Activated CD4-positive, alpha-beta T cell treated with anti-CD3 and anti-CD28 coated beads, Interleukin-2, amount 50 U/mL, for 1 hour (primary cell): ENCODE measurements at regions not wholly inside any gene's neighbourhood (a gene's known extent, or its start where the extent isn't known, plus 50 kb on each side); places are given as distances from the start of the nearest gene placed in this dataset.

Source experiments
- DNase-seq: peaks from one replicate; pipeline ENCODE4 v3.0.0-alpha.2; 2020

DNA sequence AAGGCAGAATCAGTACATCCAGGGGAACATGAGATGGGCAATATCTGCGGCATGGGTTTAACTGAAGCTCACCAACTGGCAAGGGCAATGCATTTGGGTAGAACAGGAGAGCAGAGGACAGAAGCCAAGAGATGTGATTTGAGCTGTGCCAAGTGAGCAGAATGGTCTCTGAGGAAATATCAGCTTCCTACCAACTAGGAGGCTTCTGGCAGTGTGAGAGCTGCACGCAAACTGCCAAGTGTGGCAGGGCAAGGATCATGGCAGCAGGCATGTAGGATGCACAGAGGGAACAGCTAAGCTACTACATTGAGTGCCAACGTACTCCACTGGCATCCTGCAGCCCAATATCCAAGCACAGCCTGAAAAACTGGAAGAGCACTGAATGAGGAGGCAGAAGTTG lies 1036.5 kb downstream of the TUSC7 start:
- no peak for DNase-seq

DNA sequence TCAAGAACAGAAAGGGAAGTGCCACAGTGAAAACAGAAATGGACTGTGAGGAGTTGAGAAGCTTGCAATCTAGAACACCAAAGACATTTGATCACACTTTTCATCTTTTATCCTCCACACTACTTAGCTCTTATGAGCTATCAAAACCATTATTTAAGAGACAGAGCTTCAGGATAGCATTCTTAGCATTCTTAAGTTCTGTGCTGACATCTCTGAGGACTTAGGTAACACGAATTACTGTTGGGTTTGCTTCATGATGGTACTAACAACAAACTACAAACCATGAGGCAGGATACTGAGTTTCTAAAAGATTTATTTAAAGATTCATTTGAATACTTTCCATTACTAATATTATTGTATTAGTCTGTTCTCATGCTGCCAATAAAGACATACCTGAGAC lies 1038.6 kb downstream of the TUSC7 start:
- no peak for DNase-seq

DNA sequence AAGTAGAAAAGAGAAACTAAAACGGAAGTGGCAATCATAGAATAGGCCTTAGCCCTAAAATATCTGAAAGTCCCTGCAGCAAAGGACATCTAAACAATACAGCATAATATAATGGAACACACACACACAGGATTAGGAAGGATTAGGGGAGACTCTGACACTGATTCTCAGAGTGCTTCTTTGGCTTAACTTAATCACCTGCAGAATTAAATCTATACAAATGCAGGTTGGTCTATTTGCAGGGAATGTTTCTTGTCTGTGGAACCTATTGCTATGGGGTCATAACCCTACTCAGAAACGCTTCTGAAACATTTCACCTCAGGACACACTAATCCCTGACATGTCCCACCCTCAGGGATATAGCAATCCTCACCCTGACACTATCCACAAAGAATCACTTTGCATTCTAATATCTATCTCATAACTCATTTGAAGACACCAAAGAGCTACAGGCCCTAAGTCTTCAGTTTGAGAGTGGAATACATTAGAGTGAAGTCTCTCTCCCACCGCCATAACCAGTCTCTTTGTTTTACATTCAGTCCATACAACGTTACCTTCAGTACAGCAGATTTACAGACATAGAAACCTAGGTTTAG lies 1041.2 kb downstream of the TUSC7 start:
- DNase-seq, result no peak

DNA sequence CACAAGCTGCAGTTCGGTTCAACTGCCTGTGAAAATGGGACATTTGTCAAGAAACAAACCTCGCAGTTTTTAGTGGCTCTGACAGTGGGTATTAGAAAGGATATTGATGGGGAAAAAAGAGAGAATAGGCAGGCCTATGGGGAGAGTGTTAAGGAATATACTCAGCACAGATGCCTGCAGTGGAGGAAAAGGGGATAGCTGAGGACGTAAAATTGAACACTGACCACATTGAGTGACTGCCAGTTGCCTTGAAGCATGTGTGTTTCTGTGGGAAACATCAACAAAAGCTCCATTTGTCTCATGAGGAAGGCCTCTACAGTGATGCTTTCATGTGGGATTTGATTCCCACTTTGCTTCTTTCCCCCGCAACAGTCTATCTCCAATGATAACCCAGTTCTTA lies 1042.1 kb downstream of the TUSC7 start:
- no peak for DNase-seq

DNA sequence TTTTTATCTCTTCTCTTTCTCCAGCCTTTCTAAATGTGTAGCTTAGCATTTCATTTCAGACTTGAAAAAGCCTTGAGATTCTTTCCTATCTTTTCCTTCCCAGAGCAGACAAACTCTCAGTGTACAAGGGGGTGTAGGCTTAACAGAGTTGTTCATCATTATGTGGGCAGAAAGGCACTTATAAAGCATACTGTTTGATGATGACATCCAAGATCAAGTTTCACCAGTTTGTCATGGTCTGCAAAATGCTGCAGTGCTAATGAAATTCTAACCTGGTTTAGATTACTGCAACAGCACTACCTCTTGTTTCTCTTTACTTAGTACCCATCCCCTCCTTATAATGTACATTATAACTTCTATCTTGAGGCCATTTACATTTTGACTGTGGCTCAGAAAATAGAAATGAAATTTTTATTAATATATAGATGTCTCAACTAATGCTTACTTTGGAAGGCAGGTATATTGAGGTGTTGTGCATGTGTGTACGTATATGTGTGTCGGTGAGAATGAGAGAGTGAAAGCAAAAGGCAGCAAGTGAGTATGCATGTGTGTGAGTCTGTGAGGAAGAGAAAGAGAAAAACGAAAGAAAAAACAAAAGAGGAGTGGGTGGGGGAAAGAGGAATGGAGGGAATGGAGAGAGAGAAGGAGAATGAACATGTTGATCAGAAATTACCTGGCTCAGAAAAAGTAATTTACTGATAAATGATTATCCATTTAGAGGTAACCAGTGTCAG lies 1043.6 kb downstream of the TUSC7 start:
- no peak for DNase-seq

DNA sequence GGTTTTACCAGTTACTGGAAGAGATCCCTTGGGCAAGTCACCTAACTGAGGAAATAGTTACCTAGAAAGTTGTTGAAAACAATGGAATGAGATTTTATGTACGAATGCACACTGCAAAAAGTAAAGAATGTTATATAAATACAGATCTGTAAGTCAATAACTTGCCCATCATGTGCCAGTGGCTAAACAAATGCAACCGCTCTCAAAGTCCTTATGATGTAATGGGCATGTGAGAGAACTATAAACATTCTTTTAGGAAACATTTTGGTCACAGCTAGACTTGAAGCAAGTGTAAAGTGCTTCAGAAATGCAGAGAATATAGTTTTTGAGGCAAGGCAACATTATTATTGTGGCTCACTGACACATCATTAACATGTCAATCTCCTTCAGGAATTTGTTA lies 1044.5 kb downstream of the TUSC7 start:
- no peak for DNase-seq

DNA sequence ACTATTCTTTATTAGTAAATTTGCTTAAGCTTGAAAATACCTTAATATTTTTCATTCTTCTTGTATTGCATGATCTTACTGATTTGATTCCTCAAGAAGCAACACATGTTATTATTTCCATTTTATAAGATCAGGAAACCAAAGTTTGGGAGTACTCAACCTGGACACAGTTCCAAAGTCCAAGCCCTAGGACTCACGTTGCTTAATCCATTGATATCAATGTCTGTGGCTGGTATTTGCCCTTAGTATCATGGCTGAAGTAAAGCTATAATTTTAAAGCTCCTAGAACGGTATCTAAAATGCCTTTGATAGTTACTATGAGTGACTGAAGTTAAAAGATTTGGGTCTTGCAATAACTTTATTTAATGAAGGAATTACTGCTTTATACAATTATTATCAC lies 1045.3 kb downstream of the TUSC7 start:
- DNase-seq, result no peak

DNA sequence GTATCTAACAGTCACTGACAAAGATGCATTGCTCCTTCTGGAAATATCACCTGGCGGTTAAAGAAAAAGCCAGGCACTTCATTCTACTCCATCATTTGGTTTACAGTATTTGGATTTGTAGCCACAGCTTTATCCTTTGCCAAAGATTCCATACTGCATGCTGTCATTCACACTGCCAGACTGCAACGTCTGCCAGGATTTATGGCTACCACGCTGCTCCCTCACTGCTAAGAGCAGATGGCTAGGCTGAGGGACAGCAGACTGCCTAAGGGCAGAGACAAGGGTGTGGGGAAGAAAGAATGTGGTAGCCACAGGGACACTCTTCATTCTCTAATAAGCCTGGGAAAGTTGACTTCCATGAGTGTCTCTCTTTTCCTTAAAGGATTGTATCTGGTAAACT lies 1047.0 kb downstream of the TUSC7 start:
- DNase-seq, result no peak

DNA sequence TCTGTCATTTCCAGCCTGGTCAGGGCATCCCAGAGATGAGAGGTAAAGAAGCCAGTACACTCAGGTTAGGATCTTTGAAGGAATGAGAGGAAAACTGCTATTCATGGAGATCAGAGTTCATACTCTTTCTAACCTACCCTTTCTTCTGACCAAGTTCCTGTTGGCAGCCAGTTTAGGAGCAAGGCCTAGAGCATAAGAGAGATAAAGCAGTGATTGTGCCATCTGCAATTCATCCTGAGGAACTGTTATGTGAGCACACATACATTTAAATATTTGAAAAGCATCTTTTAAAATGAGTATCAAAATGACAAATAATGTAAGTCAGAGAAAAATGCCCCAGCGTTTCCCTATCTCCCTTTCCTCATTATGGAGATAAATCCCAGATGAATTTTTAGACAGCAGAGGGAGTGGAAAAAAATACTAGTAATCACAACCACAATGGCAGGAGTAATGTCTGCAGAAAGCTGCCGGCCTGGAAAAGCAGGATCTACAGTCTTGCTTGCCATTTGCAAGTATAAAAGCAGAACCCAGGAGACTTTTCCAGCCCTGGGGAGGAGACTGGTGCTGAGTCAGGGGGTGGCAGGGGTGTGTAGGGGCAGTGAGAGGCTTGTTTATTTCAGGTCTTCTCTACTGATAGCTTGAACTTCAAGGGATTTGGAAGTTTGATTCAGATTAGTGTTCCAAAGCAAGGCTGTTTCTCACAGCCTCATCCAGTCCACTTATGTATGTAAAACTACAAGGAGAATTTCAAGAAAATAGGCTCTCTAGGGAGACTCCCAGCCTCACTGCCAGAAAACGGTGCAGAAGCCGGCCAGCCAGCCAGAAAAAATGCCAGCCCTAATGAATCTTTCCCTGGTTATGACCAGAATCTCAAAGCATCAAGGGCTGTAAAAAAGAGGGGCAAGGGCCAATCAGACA lies 1052.4 kb downstream of the TUSC7 start:
- DNase-seq, result no peak

DNA sequence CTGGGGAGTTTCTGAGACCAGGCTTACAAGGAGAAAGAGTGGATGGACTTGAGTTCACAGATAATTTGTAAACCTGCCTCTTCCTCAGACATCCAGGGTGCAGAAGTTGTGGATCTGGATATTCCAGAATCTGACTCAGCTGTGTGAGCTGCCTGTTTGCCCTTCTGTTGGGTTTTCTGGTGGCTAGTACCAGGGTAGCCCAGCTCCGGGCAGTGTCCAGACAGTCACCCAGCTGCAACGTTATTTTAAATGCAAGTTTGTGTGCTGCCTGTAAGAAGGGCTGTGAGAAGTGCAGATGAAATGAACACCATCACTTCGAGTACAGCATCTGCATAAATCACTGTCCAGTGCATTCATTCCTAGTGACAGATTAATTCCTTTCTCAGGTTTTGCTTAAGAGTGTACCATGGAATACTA lies 1053.0 kb downstream of the TUSC7 start:
- no peak for DNase-seq

DNA sequence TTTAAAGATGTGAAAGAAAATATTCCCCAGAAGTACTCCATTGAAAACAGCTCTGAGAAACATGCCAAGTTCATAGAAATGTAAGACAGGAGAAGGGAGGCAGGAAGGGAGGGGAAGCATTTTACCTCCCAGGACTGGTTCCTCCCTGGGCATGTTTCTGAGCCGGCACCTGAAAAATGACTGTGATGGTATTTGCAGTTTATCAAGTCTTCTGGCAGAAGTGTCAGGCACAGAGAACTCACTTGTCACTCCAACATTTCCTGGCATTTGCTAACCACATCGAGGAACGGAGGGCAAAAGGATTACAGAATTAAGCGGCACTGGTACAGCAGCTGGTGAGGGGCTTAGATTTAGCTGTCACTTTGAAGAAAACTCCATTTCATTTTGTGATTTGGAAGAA lies 1054.0 kb downstream of the TUSC7 start:
- DNase-seq, result no peak

DNA sequence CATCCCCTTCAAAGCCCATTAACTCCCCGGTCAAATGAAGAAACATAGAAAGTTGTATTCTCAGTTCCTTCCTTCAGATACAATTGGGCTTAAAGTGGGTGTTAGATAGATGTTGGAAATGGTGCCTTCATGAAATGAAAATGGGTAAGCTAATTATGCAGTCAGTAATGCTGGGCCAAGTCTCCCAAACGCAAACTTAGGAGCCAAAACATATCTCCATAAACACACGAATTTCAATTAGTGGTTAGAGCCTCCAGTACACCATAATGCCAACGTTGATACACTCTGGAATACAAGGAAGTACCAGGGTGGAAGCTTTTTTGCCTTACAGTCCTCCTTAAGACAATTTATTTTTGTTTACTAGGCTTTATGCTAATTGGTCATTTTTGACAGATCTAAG lies 1059.0 kb downstream of the TUSC7 start:
- DNase-seq, result no peak

DNA sequence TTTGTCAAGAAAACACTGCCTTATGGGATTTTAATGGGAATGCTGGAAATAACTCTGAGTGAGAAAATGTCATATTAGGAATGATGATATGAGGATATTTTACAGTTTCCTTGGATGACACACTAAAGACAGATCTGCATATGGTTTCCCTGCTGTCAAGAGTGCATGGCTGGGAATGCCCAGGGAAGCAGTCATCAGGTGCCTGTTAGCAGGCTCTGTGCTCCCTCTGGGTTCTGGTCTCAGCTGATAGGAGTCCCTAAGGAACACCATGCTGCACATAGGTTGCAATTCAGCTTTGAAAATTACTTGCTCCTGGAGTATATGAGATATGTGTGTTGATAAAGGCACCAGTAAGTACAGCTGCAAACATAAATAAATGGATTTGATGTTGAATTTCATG lies 1064.6 kb downstream of the TUSC7 start:
- no peak for DNase-seq

DNA sequence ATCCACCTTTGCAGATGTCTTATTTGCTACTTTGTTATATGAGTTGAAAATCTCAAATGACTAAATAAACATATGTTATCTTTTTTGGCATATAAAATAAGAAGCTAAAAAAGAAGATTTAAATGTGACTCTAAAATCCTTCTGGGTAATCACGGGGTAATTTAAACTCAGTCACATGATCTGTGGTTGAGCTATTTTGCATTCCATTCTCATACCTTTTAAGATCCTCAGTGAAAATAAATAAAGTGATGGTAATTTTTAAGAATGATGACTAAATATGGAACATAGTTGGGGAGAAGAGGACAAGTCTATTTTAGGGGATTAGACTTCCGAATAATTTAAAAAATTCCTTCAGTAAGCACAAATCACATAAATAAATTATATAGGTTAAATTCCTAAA lies 1076.8 kb downstream of the TUSC7 start:
- DNase-seq, result no peak

DNA sequence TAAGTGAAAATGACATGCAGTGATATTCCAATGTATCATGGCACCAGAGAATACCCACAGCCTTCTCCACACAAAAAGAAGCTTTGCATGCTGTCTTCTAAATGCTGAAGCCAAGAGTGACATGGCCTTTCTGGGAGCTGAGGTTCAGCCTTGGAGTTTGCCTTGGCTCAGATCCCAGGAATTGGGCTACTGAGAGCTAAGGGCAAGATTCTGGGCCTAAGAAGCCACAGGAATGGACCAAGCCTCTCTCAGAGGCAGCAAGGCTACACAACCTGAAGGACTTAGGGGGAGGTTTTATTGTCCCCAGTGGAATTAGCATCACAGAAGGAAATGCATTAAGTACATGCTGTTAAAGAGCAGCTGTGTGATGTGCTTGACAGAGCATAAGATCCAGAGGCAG lies 1078.5 kb downstream of the TUSC7 start:
- DNase-seq, result no peak

DNA sequence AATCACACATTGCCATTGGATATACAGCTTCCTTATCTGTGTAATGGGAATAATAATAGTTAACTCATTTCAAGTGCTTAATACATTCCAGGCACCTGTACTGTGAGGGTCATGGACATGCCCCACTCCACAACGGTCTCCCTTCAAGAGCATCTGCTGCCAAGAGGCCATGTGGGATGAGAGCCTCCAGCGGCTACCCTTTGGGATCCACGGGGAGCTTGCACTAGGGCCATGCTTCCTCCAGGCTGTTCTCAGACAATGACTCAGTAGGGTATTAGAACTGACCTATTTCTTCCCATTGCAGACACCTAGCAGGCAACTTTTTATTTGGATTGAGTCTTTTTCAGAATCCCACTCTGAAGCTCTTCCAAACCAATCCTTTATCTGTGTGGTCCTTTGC lies 1078.9 kb downstream of the TUSC7 start:
- DNase-seq, result no peak

DNA sequence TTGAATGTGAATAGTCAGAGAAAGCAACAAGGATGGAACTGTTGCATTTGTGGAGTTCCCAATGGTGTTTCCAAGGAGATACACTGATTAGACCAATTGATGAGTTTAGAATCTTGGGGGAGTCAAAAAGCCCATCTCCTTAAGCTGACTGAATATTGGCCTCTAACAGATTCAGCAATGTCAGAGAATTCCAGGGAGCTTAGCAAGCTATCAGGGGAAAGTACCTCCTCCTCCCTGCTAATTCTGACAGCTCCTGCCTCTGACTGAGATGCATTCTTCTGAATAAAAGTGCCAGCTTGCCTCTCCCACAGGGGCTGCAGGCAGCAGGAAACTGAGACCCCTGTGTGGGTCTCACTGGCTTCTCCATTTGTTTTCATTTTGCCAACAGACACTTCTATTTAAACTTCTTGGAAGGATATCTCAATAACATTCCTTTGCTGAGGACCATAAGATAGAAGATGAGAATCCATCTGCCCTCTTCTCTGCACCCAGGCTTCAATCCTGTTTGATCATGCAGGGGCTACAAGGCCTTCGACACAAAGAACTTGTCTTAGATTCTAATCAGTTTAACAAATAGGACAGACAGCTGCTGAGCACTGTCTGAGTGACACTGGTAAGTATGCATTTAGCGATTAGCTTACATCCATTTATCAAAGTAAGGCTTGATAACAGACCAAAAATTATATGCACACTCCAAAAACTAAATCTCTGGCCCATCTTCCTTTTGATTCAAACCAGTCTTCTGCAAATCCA lies 1080.8 kb downstream of the TUSC7 start:
- DNase-seq, result no peak

DNA sequence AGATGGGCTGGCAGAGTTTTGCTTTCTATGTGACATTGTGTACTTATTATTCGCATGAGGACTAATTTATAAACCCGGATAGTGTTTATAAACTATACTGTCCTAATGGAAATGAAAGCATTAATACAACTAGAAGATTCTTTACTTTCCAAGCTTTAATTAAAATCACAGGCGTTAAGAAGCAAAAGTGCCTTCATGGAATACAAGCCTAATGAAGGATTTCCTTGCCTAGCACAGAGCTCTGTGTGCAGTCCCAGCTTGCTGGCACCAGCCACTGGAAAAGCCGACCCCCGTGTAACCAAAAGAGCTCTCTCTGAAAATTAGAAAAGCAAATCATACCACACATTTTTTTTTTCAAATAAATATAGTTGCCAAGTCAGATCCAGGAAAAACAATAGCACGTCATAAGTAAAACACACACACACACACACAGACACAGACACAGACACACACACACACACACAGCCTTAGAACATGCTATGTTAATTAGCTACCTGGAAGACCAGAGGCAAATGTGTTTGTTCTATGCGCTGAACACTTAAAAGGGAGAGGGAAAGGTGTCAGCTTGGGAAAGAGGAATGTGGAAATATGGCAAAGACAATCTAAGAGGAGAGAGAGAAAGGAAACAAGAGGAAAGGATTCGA lies 1084.2 kb downstream of the TUSC7 start:
- no peak for DNase-seq

DNA sequence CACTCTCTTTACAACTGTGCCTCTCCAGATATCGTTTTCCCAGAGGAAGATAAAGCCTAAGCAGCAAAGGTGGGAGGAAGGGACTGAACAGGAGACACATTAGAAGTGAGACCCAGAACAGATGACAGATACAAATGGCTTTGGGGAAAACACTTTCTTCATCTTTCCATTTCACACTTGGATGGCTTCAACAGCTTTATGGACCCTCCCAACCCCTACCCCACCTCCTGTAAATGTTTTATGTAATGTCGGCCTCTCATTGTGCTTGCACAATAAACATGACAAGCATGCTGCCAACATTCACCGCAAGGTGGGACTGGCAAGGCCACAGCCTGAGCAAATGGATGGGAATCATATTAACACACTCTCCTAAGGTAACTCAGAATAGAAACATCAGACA lies 1088.6 kb downstream of the TUSC7 start:
- no peak for DNase-seq

DNA sequence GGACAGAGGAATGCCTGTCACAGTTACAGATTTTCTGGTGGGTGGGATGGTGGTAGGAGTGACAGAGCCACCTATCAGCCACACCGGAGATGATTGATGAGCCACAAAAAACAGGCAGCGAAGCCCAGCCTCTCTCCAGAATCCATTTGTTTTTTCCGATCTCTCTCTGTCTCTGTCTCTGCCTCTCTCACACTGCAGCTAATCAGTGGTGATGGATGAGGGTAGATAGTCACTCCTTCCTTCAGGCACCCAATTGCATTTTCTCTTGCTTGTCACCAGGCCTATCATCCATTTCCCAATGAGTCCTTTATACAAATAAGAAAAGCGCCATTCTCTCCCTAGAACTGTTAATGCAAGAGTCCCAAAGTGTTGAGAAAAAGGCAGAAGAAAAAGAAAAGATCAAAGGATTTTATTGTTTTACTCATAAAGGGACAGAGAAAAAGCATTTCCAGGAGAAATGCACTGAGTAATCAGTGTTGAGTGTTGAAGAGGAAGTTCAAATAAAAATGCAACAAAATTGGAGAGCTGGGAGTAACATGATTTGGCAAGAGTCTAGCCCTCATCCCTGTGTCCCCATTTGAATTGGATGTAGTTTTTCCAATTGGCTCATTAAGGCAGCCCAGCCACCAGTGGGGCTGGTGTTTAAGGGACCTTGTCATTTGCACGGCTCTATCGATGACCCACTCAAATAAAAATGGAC lies 1089.3 kb downstream of the TUSC7 start:
- no peak for DNase-seq

DNA sequence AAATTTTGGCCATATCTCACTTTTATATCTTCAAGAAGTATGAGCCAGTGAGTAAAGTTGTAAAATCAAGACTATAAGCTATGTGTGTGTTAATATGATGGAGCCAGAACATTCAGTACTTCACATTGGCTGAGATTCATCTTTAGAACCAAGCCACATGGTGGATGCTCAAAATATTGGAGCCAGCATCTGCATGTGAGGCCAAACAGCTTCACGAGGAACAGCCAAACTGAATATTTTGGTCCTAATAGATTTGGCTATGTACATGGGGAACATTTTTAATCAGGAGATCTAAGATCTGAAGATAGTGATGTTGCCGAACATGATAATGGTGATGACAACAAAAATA lies 1089.8 kb downstream of the TUSC7 start:
- DNase-seq, result no peak

DNA sequence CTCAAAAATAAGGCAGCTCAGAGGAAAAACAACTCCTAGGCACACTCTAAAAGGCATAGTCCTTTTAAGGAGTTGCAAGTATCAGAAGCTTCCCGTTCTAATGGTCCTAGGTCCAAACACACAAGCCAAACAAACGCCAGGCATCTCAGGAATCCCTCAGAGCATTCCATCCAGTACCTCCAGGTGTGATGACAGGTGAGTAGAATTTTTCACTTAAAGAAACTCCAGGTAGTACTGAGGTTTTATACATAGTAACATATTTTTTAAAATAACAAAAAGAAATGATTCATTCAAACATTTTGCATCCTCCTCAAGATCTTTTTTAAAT lies 1092.3 kb downstream of the TUSC7 start:
- no peak for DNase-seq
